GM12878 (cell line): ENCODE measurements at regions not wholly inside any gene's neighbourhood (a gene's known extent, or its start where the extent isn't known, plus 50 kb on each side); places are given as distances from the start of the nearest gene placed in this dataset.

ENCODE experiments used
- ATAC-seq: fragments of 200-7000 bp; cut with Tn5 transposase; 3 replicates; pipeline ENCODE4 v1.9.1; 2020; ENCODE audit warnings: mild to moderate bottlenecking, moderate library complexity
- BruUV-seq: library from RNA; stranded (reverse); fragments of 400-500 nt; replicated peaks from 2 replicates; lab custom pipeline; 2021; lab: Mats Ljungman, UMichigan
- CTCF ChIA-PET: fragments of 300-600 bp; sonication (Branson Sonifier 250); formaldehyde crosslinking; extraction: SDS; loops from one replicate; lab custom pipeline; 2021; ENCODE audit warnings: inconsistent platforms; lab: Yijun Ruan, JAX
- POLR2A ChIA-PET: fragments of 350-600 bp; formaldehyde crosslinking; extraction: SDS; loops from one replicate; lab custom pipeline; 2021; ENCODE audit warnings: inconsistent platforms; lab: Charles Lee
- RAD21 ChIA-PET: fragments of 300-600 bp; sonication (Branson Sonifier 250); formaldehyde crosslinking; loops from one replicate; lab custom pipeline; 2023; ENCODE audit warnings: antibody characterized with exemption; ENCODE audit not compliant: unreplicated experiment; lab: Charles Lee
- SMC1A ChIA-PET: fragments of 300-600 bp; sonication (Branson Sonifier 250); formaldehyde crosslinking; loops from one replicate; lab custom pipeline; 2023; ENCODE audit not compliant: unreplicated experiment, uncharacterized antibody; lab: Charles Lee
- DNase-seq: peaks from one replicate; pipeline ENCODE4 v3.0.0-alpha.2; 2011; ENCODE audit warnings: low read depth, low spot score
- FAIRE-seq: peaks from 3 replicates; lab custom pipeline; 2011; peaks lifted over from hg19 to GRCh38; lab: Jason Lieb, UNC
- H2AFZ ChIP-seq: 2 replicates; pipeline ENCODE4 v1.6.0; 2011; ENCODE audit warnings: low read depth, low read length, control low read depth; ENCODE audit not compliant: control insufficient read depth
- H3K27ac ChIP-seq: 2 replicates; pipeline ENCODE4 v1.5.1; 2011; ENCODE audit warnings: control low read depth; ENCODE audit not compliant: control insufficient read depth, insufficient read depth
- H3K27me3 ChIP-seq, 2 experiments: replicated peaks in 1 of 2; 2 replicates each; pipeline versions ENCODE4 v1.6.0 to v1.6.1; 2011; ENCODE audit warnings: low read length in 1 of 2; ENCODE audit not compliant: control insufficient read depth in 2 of 2, insufficient read depth in 2 of 2
- H3K36me3 ChIP-seq, 2 experiments: 2 replicates each; pipeline ENCODE4 v1.5.1; 2011; ENCODE audit warnings: low read length in 1 of 2; ENCODE audit not compliant: control insufficient read depth in 2 of 2, insufficient read depth in 2 of 2
- H3K4me1 ChIP-seq: 2 replicates; pipeline ENCODE4 v1.6.1; 2011; ENCODE audit warnings: mild to moderate bottlenecking, low read length, moderate library complexity, mixed read lengths; ENCODE audit not compliant: control insufficient read depth, insufficient read depth
- H3K4me2 ChIP-seq: 2 replicates; pipeline ENCODE4 v1.6.0; 2011; ENCODE audit warnings: control low read depth; ENCODE audit not compliant: control insufficient read depth, insufficient read depth
- H3K4me3 ChIP-seq: fragments of 200-600 bp; sonication (generic); 2 replicates; pipeline ENCODE4 v1.5.1; 2016
- H3K79me2 ChIP-seq: 2 replicates; pipeline ENCODE4 v1.6.0; 2011; ENCODE audit warnings: low read length; ENCODE audit not compliant: control insufficient read depth, insufficient read depth
- H3K9ac ChIP-seq: 2 replicates; pipeline ENCODE4 v1.8.0; 2011; ENCODE audit warnings: low read length, control low read depth, mixed read lengths; ENCODE audit not compliant: control insufficient read depth, insufficient read depth
- H3K9me3 ChIP-seq: replicated peaks from 3 replicates; pipeline ENCODE4 v1.5.1; 2011; ENCODE audit warnings: mild to moderate bottlenecking, low read length; ENCODE audit not compliant: control insufficient read depth, insufficient read depth
- H4K20me1 ChIP-seq: 2 replicates; pipeline ENCODE4 v1.6.0; 2011; ENCODE audit not compliant: control insufficient read depth, insufficient read depth
- ATF7 ChIP-seq: fragments of 450-650 bp; IDR thresholded peaks from 2 replicates; pipeline ENCODE4 v1.6.1; 2016; ENCODE audit warnings: low read depth, mild to moderate bottlenecking
- BCL11A ChIP-seq: IDR thresholded peaks from 2 replicates; pipeline ENCODE4 v1.6.1; 2011; ENCODE audit warnings: low read depth, low read length
- FOS ChIP-seq: IDR thresholded peaks from 3 replicates; pipeline ENCODE4 v1.6.1; 2011; ENCODE audit warnings: borderline replicate concordance; ENCODE audit not compliant: insufficient read length; ENCODE audit errors: extremely low read depth
- GABPA ChIP-seq: IDR thresholded peaks from 2 replicates; pipeline ENCODE4 v1.6.1; 2014; ENCODE audit warnings: antibody characterized with exemption, low read depth, mild to moderate bottlenecking, inconsistent platforms
- GATAD2B ChIP-seq: fragments of 450-650 bp; conservative IDR thresholded peaks from 2 replicates; pipeline ENCODE4 v1.6.1; 2017; ENCODE audit warnings: low read depth, mild to moderate bottlenecking, moderate library complexity
- HCFC1 ChIP-seq: fragments of 150-350 bp; IDR thresholded peaks from 2 replicates; pipeline ENCODE4 v1.6.1; 2014; ENCODE audit warnings: low read length
- MEF2B ChIP-seq: fragments of 450-650 bp; IDR thresholded peaks from 2 replicates; pipeline ENCODE4 v1.6.1; 2018; ENCODE audit warnings: mild to moderate bottlenecking, moderate library complexity; ENCODE audit not compliant: partially characterized antibody, poor library complexity, severe bottlenecking
- MTA3 ChIP-seq: IDR thresholded peaks from 2 replicates; pipeline ENCODE4 v1.6.1; 2012; ENCODE audit warnings: low read length, inconsistent platforms, borderline replicate concordance
- PAX8 ChIP-seq: fragments of 450-650 bp; IDR thresholded peaks from 2 replicates; pipeline ENCODE4 v1.6.1; 2017; ENCODE audit warnings: mild to moderate bottlenecking, moderate library complexity
- PML ChIP-seq: IDR thresholded peaks from 2 replicates; pipeline ENCODE4 v1.6.1; 2012; ENCODE audit warnings: low read length, inconsistent platforms
- POLR2AphosphoS2 ChIP-seq: IDR thresholded peaks from 2 replicates; pipeline ENCODE4 v1.6.1; 2011; ENCODE audit warnings: low read depth, mild to moderate bottlenecking, low read length, improper control_type of control experiment, moderate library complexity
- SMAD5 ChIP-seq: IDR thresholded peaks from 2 replicates; pipeline ENCODE4 v1.6.1; 2016; ENCODE audit warnings: antibody characterized with exemption, low read depth
- SMC3 ChIP-seq: IDR thresholded peaks from 2 replicates; pipeline ENCODE4 v1.6.1; 2011; ENCODE audit warnings: low read length, improper control_type of control experiment, borderline replicate concordance
- SRF ChIP-seq, 2 experiments: IDR thresholded peaks; 2 replicates each; pipeline ENCODE4 v1.6.1; 2011; ENCODE audit warnings: low read depth in 2 of 2, low read length in 2 of 2, mild to moderate bottlenecking in 1 of 2, moderate library complexity in 1 of 2
- STAT1 ChIP-seq: fragments of 450-650 bp; conservative IDR thresholded peaks from 2 replicates; pipeline ENCODE4 v1.6.1; 2014; ENCODE audit warnings: antibody characterized with exemption, mild to moderate bottlenecking
- STAT3 ChIP-seq: IDR thresholded peaks from 2 replicates; pipeline ENCODE4 v1.6.1; 2011; ENCODE audit warnings: low read depth, low read length, improper control_type of control experiment
- ZNF622 ChIP-seq: fragments of 450-650 bp; IDR thresholded peaks from 2 replicates; pipeline ENCODE4 v1.6.1; 2017; ENCODE audit warnings: mild to moderate bottlenecking, inconsistent platforms
- WGBS: methylation state at CpG from one replicate; pipeline ENCODE4 v1.1.6; 2016; ENCODE audit warnings: low lambda C conversion rate; ENCODE audit not compliant: insufficient replicate concordance, insufficient coverage; ENCODE audit errors: missing lambda C conversion rate; 5-methylcytosine and 5-hydroxymethylcytosine counted together
- in situ Hi-C: fragments of 300-500 bp; cut with MboI; formaldehyde crosslinking; loops from 9 replicates; pipeline ENCODE4 v1.14.3; 2018; ENCODE audit warnings: mixed read lengths
- intact Hi-C: fragments of 100-400 bp; cut with micrococcal nuclease; formaldehyde crosslinking; loops from one replicate; pipeline ENCODE4 v1.14.2; 2022; ENCODE audit not compliant: unreplicated experiment
- TF ChIP-seq, protein P1 (sequence below): IDR thresholded peaks from 2 replicates; pipeline ENCODE4 v1.6.1; 2011; ENCODE audit warnings: borderline replicate concordance, low read depth, mild to moderate bottlenecking, moderate library complexity, low read length; ENCODE audit not compliant: insufficient read depth, poor library complexity, severe bottlenecking
- TF ChIP-seq, protein P2 (sequence below): fragments of 150-350 bp; IDR thresholded peaks from 2 replicates; pipeline ENCODE4 v1.6.1; 2014; ENCODE audit warnings: mild to moderate bottlenecking, low read depth, low read length
- TF ChIP-seq, protein P3 (sequence below): fragments of 150-350 bp; IDR thresholded peaks from 2 replicates; pipeline ENCODE4 v1.6.1; 2016; ENCODE audit warnings: low read depth, low read length

DNA sequence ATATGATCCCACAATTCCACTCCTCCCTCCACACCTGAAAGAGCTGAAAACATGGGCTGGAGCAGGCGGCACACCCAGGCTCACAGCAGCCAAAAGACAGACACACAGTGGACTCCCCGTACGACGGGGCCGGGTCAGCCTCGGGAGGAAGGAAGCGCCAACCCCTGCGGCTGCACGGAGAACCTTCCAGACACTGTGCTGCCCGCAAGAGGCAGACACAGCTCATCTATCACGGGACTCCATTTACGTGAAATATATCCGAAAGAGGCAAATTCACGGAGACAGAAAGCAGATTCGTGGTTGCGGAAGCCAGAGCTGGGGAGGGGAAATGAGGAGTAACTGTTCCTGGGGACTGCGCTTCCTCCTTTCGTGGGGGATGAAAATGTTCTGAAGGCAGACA, 165.0 kb downstream of the BRD1 start:
- H3K36me3 ChIP-seq: no peaks in the 10 kb centered on the region
- FAIRE-seq: no peak

More for the DNA sequence above, 165.0 kb downstream of the BRD1 start:
- Histone ChIP-seq H3K9ac (no peak overlapping the region), H3K9me3 (no peaks in the 10 kb centered on the region; the same call in 2 of the 3 replicates), H3K79me2 (no peaks in the 10 kb centered on the region), H3K4me3 (no peak overlapping the region), H2AFZ (no peak overlapping the region), H3K4me2 (no peak overlapping the region), H3K27ac (no peak overlapping the region), H3K27me3 (no peaks in the 10 kb centered on the region), H3K4me1 (no peaks in the 10 kb centered on the region), H4K20me1 (no peaks in the 10 kb centered on the region)
- in situ Hi-C loops (no loop called here), intact Hi-C loops (no loop called here)
- 73% methylated on average over 17 of the region's 18 CpGs for WGBS
- RAD21 ChIA-PET: no interaction called here
- DNase-seq (no peak), ATAC-seq (no peak)
- CTCF ChIA-PET: no interaction called here
- BruUV-seq: no TSS peak
- SMC1A ChIA-PET: no interaction called here
- POLR2A ChIA-PET: no interaction called here
- TF ChIP-seq GATAD2B (no peak), STAT1 (no peak), MTA3 (no peak), BCL11A (no peak), STAT3 (no peak), SMAD5 (no peak), HCFC1 (no peak), POLR2AphosphoS2 (no peak), PML (no peak), PAX8 (no peak), GABPA (no peak), SMC3 (no peak), MEF2B (no peak), ATF7 (no peak), FOS (no peak), ZNF622 (no peak), SRF (IDR thresholded peaks at IDR 0.05; ENCODE audit: low read depth in 2 of 2, low read length in 2 of 2) (no peak)
- TF ChIP-seq, protein P1, sequence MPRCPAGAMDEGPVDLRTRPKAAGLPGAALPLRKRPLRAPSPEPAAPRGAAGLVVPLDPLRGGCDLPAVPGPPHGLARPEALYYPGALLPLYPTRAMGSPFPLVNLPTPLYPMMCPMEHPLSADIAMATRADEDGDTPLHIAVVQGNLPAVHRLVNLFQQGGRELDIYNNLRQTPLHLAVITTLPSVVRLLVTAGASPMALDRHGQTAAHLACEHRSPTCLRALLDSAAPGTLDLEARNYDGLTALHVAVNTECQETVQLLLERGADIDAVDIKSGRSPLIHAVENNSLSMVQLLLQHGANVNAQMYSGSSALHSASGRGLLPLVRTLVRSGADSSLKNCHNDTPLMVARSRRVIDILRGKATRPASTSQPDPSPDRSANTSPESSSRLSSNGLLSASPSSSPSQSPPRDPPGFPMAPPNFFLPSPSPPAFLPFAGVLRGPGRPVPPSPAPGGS: no peak
- TF ChIP-seq, protein P2, sequence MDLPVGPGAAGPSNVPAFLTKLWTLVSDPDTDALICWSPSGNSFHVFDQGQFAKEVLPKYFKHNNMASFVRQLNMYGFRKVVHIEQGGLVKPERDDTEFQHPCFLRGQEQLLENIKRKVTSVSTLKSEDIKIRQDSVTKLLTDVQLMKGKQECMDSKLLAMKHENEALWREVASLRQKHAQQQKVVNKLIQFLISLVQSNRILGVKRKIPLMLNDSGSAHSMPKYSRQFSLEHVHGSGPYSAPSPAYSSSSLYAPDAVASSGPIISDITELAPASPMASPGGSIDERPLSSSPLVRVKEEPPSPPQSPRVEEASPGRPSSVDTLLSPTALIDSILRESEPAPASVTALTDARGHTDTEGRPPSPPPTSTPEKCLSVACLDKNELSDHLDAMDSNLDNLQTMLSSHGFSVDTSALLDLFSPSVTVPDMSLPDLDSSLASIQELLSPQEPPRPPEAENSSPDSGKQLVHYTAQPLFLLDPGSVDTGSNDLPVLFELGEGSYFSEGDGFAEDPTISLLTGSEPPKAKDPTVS: no peak
- TF ChIP-seq, protein P3, sequence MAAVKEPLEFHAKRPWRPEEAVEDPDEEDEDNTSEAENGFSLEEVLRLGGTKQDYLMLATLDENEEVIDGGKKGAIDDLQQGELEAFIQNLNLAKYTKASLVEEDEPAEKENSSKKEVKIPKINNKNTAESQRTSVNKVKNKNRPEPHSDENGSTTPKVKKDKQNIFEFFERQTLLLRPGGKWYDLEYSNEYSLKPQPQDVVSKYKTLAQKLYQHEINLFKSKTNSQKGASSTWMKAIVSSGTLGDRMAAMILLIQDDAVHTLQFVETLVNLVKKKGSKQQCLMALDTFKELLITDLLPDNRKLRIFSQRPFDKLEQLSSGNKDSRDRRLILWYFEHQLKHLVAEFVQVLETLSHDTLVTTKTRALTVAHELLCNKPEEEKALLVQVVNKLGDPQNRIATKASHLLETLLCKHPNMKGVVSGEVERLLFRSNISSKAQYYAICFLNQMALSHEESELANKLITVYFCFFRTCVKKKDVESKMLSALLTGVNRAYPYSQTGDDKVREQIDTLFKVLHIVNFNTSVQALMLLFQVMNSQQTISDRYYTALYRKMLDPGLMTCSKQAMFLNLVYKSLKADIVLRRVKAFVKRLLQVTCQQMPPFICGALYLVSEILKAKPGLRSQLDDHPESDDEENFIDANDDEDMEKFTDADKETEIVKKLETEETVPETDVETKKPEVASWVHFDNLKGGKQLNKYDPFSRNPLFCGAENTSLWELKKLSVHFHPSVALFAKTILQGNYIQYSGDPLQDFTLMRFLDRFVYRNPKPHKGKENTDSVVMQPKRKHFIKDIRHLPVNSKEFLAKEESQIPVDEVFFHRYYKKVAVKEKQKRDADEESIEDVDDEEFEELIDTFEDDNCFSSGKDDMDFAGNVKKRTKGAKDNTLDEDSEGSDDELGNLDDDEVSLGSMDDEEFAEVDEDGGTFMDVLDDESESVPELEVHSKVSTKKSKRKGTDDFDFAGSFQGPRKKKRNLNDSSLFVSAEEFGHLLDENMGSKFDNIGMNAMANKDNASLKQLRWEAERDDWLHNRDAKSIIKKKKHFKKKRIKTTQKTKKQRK: no peak
